ENCODE measurements at regions not wholly inside any gene's neighbourhood (a gene's known extent, or its start where the extent isn't known, plus 50 kb on each side); places are given as distances from the start of the nearest gene placed in this dataset.

DNA sequence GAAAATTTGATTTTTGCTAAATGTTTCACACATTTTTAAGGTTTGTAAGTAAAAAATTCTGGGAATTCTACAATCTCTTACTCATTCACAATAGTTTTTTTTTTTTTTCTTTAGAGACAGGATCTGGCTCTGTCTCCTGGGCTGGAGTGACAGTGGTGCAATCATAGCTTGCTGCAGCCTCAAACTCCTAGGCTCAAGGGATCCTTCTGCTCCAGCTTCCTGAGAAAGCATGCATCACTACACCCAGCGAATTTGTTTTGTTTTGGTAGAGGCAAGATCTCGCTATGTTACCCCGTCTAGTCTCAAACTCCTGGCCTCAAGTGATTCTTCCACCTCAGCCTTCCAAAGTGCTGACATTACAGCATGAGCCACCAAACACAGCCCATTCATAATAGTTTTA is 232.8 kb downstream of the GJA1 start:
- TF ChIP-seq, protein P1, sequence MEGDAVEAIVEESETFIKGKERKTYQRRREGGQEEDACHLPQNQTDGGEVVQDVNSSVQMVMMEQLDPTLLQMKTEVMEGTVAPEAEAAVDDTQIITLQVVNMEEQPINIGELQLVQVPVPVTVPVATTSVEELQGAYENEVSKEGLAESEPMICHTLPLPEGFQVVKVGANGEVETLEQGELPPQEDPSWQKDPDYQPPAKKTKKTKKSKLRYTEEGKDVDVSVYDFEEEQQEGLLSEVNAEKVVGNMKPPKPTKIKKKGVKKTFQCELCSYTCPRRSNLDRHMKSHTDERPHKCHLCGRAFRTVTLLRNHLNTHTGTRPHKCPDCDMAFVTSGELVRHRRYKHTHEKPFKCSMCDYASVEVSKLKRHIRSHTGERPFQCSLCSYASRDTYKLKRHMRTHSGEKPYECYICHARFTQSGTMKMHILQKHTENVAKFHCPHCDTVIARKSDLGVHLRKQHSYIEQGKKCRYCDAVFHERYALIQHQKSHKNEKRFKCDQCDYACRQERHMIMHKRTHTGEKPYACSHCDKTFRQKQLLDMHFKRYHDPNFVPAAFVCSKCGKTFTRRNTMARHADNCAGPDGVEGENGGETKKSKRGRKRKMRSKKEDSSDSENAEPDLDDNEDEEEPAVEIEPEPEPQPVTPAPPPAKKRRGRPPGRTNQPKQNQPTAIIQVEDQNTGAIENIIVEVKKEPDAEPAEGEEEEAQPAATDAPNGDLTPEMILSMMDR (IDR thresholded peaks at IDR 0.05; ENCODE audit: poor library complexity, severe bottlenecking), result no peak
- TF ChIP-seq EP300 (conservative IDR thresholded peaks at IDR 0.05; ENCODE audit: poor library complexity, severe bottlenecking) (no peak), EZH2 (IDR thresholded peaks at IDR 0.05; ENCODE audit: borderline replicate concordance, insufficient read depth, low read length, poor library complexity, severe bottlenecking) (no peak), TAF1 (IDR thresholded peaks at IDR 0.05; ENCODE audit: low read depth) (no peak), POLR2AphosphoS5 (IDR thresholded peaks at IDR 0.05) (no peak), MXI1 (conservative IDR thresholded peaks at IDR 0.05; ENCODE audit: poor library complexity, severe bottlenecking) (no peak), RAD21 (conservative IDR thresholded peaks at IDR 0.05) (no peak)
- TF ChIP-seq, protein P2, sequence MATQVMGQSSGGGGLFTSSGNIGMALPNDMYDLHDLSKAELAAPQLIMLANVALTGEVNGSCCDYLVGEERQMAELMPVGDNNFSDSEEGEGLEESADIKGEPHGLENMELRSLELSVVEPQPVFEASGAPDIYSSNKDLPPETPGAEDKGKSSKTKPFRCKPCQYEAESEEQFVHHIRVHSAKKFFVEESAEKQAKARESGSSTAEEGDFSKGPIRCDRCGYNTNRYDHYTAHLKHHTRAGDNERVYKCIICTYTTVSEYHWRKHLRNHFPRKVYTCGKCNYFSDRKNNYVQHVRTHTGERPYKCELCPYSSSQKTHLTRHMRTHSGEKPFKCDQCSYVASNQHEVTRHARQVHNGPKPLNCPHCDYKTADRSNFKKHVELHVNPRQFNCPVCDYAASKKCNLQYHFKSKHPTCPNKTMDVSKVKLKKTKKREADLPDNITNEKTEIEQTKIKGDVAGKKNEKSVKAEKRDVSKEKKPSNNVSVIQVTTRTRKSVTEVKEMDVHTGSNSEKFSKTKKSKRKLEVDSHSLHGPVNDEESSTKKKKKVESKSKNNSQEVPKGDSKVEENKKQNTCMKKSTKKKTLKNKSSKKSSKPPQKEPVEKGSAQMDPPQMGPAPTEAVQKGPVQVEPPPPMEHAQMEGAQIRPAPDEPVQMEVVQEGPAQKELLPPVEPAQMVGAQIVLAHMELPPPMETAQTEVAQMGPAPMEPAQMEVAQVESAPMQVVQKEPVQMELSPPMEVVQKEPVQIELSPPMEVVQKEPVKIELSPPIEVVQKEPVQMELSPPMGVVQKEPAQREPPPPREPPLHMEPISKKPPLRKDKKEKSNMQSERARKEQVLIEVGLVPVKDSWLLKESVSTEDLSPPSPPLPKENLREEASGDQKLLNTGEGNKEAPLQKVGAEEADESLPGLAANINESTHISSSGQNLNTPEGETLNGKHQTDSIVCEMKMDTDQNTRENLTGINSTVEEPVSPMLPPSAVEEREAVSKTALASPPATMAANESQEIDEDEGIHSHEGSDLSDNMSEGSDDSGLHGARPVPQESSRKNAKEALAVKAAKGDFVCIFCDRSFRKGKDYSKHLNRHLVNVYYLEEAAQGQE (IDR thresholded peaks at IDR 0.05; ENCODE audit: borderline replicate concordance), result no peak
